MG63 (cell line): ENCODE measurements at regions not wholly inside any gene's neighbourhood (a gene's known extent, or its start where the extent isn't known, plus 50 kb on each side); places are given as distances from the start of the nearest gene placed in this dataset.

Experiments used
- DNase-seq: peaks from one replicate; pipeline ENCODE4 v3.0.0-alpha.2; 2020
- H3K27me3 ChIP-seq: fragments of 250-450 bp; sonication (Bioruptor Pico); 2 replicates; pipeline ENCODE4 v1.5.1; 2020; ENCODE audit warnings: mild to moderate bottlenecking, moderate library complexity
- H3K36me3 ChIP-seq: fragments of 250-450 bp; sonication (Bioruptor Pico); 2 replicates; pipeline ENCODE4 v1.5.1; 2020; ENCODE audit warnings: mild to moderate bottlenecking, moderate library complexity
- H3K4me3 ChIP-seq: fragments of 250-450 bp; sonication (Bioruptor Pico); 2 replicates; pipeline ENCODE4 v1.5.1; 2020; ENCODE audit warnings: mild to moderate bottlenecking, moderate library complexity
- H3K9me3 ChIP-seq: fragments of 250-450 bp; sonication (Bioruptor Pico); 2 replicates; pipeline ENCODE4 v1.5.1; 2020; ENCODE audit warnings: mild to moderate bottlenecking, moderate library complexity

- no peak for DNase-seq
- H3K4me3 ChIP-seq, result no peak overlapping the region
- H3K9me3 ChIP-seq, result no peaks in the 10 kb centered on the region
- H3K36me3 ChIP-seq, result no peaks in the 10 kb centered on the region
- H3K27me3 ChIP-seq, result no peaks in the 10 kb centered on the region
Measured at GRCh38 chr7:125606671-125607070, 677.0 kb upstream of the POT1 start.

- no peaks in the 10 kb centered on the region for H3K36me3 ChIP-seq
- DNase-seq, result no peak
Measured at GRCh38 chr7:125605241-125605640, 675.6 kb upstream of the POT1 start.

GRCh38 chr7:125602441-125602840 is 672.8 kb upstream of the POT1 start:
- H3K27me3 ChIP-seq, result no peaks in the 10 kb centered on the region
- no peaks in the 10 kb centered on the region for H3K9me3 ChIP-seq
- H3K36me3 ChIP-seq, result no peaks in the 10 kb centered on the region
- no peak for DNase-seq
- H3K4me3 ChIP-seq, result no peak overlapping the region

More at GRCh38 chr7:125605241-125605640, 675.6 kb upstream of the POT1 start:
- Histone ChIP-seq H3K4me3 (no peak overlapping the region), H3K9me3 (no peaks in the 10 kb centered on the region), H3K27me3 (no peaks in the 10 kb centered on the region)

GRCh38 chr7:125599387-125599786 is 669.8 kb upstream of the POT1 start:
- Histone ChIP-seq H3K9me3 (no peaks in the 10 kb centered on the region), H3K36me3 (no peaks in the 10 kb centered on the region), H3K27me3 (no peaks in the 10 kb centered on the region), H3K4me3 (no peak overlapping the region)
- DNase-seq, result no peak

GRCh38 chr7:125592331-125592730 is 662.7 kb upstream of the POT1 start:
- H3K27me3 ChIP-seq, result no peaks in the 10 kb centered on the region
- no peak overlapping the region for H3K4me3 ChIP-seq
- no peaks in the 10 kb centered on the region for H3K36me3 ChIP-seq
- no peak for DNase-seq
- H3K9me3 ChIP-seq, result no peaks in the 10 kb centered on the region

- Histone ChIP-seq H3K36me3 (no peaks in the 10 kb centered on the region), H3K27me3 (no peaks in the 10 kb centered on the region), H3K4me3 (no peak overlapping the region), H3K9me3 (no peaks in the 10 kb centered on the region)
- no peak for DNase-seq
Measured at GRCh38 chr7:125573126-125573525, 643.5 kb upstream of the POT1 start.

- Histone ChIP-seq H3K36me3 (no peaks in the 10 kb centered on the region), H3K27me3 (no peaks in the 10 kb centered on the region), H3K4me3 (no peak overlapping the region)
Measured at GRCh38 chr7:125572414-125572813, 642.8 kb upstream of the POT1 start.

GRCh38 chr7:125568799-125569198 is 639.2 kb upstream of the POT1 start:
- Histone ChIP-seq H3K4me3 (no peak overlapping the region), H3K27me3 (no peaks in the 10 kb centered on the region), H3K9me3 (no peaks in the 10 kb centered on the region), H3K36me3 (no peaks in the 10 kb centered on the region)
- DNase-seq, result no peak

More at GRCh38 chr7:125572414-125572813, 642.8 kb upstream of the POT1 start:
- no peak for DNase-seq
- no peaks in the 10 kb centered on the region for H3K9me3 ChIP-seq

- no peak for DNase-seq
- no peaks in the 10 kb centered on the region for H3K27me3 ChIP-seq
- no peaks in the 10 kb centered on the region for H3K9me3 ChIP-seq
- H3K36me3 ChIP-seq, result no peaks in the 10 kb centered on the region
- H3K4me3 ChIP-seq, result no peak overlapping the region
Measured at GRCh38 chr7:125567686-125568085, 638.1 kb upstream of the POT1 start.

GRCh38 chr7:125563964-125564529 is 634.4 kb upstream of the POT1 start:
- no peaks in the 10 kb centered on the region for H3K36me3 ChIP-seq
- peak overlapping the region; percentile 26; the same call in 1 of the 2 replicates for H3K4me3 ChIP-seq
- no peak for DNase-seq
- no peaks in the 10 kb centered on the region for H3K27me3 ChIP-seq
- no peaks in the 10 kb centered on the region for H3K9me3 ChIP-seq

- H3K9me3 ChIP-seq, result no peaks in the 10 kb centered on the region
- H3K27me3 ChIP-seq, result no peaks in the 10 kb centered on the region
- no peak for DNase-seq
- peak overlapping the region; percentile 26; the same call in 1 of the 2 replicates for H3K4me3 ChIP-seq
- H3K36me3 ChIP-seq, result no peaks in the 10 kb centered on the region
Measured at GRCh38 chr7:125563557-125563956, 633.9 kb upstream of the POT1 start.

- H3K4me3 ChIP-seq, result peak overlapping the region; percentile 49
- H3K27me3 ChIP-seq, result no peaks in the 10 kb centered on the region
- DNase-seq, result no peak
- no peaks in the 10 kb centered on the region for H3K9me3 ChIP-seq
- H3K36me3 ChIP-seq, result no peaks in the 10 kb centered on the region
Measured at GRCh38 chr7:125561006-125561405, 631.4 kb upstream of the POT1 start.

- H3K4me3 ChIP-seq, result no peak overlapping the region
- no peaks in the 10 kb centered on the region for H3K27me3 ChIP-seq
- H3K9me3 ChIP-seq, result no peaks in the 10 kb centered on the region
- no peak for DNase-seq
- no peaks in the 10 kb centered on the region for H3K36me3 ChIP-seq
Measured at GRCh38 chr7:125559921-125560320, 630.3 kb upstream of the POT1 start.

- Histone ChIP-seq H3K9me3 (no peaks in the 10 kb centered on the region), H3K36me3 (no peaks in the 10 kb centered on the region), H3K4me3 (no peak overlapping the region), H3K27me3 (no peaks in the 10 kb centered on the region)
- DNase-seq, result no peak
Measured at GRCh38 chr7:125555916-125556315, 626.3 kb upstream of the POT1 start.

GRCh38 chr7:125551008-125551407 is 621.4 kb upstream of the POT1 start:
- Histone ChIP-seq H3K9me3 (no peaks in the 10 kb centered on the region), H3K36me3 (no peaks in the 10 kb centered on the region), H3K4me3 (no peak overlapping the region), H3K27me3 (no peaks in the 10 kb centered on the region)
- no peak for DNase-seq

- Histone ChIP-seq H3K4me3 (no peak overlapping the region), H3K27me3 (no peaks in the 10 kb centered on the region), H3K36me3 (no peaks in the 10 kb centered on the region), H3K9me3 (no peaks in the 10 kb centered on the region)
- no peak for DNase-seq
Measured at GRCh38 chr7:125547505-125547904, 617.9 kb upstream of the POT1 start.

GRCh38 chr7:125530553-125530952 is 600.9 kb upstream of the POT1 start:
- H3K4me3 ChIP-seq, result no peak overlapping the region
- no peak for DNase-seq
- H3K9me3 ChIP-seq, result no peaks in the 10 kb centered on the region
- no peaks in the 10 kb centered on the region for H3K27me3 ChIP-seq
- no peaks in the 10 kb centered on the region for H3K36me3 ChIP-seq

GRCh38 chr7:125529249-125529648 is 599.6 kb upstream of the POT1 start:
- Histone ChIP-seq H3K9me3 (no peaks in the 10 kb centered on the region), H3K4me3 (no peak overlapping the region), H3K27me3 (no peaks in the 10 kb centered on the region), H3K36me3 (no peaks in the 10 kb centered on the region)
- DNase-seq, result no peak

- no peaks in the 10 kb centered on the region for H3K9me3 ChIP-seq
- no peak for DNase-seq
- H3K4me3 ChIP-seq, result no peak overlapping the region
- no peaks in the 10 kb centered on the region for H3K27me3 ChIP-seq
- no peaks in the 10 kb centered on the region for H3K36me3 ChIP-seq
Measured at GRCh38 chr7:125526958-125527357, 597.3 kb upstream of the POT1 start.
